Non-pigmented ciliary epithelial cell (primary cell): ENCODE measurements at regions not wholly inside any gene's neighbourhood (a gene's known extent, or its start where the extent isn't known, plus 50 kb on each side); places are given as distances from the start of the nearest gene placed in this dataset.
A peak's percentile ranks its signal among the peaks of the same experiment; 100 is the strongest.
"Not testable (repeated sequence)": the region's sequence is repeated elsewhere in the genome, so short reads cannot be mapped to it uniquely, and the experiment has no call there.

Experiments used
- DNase-seq: peaks from one replicate; pipeline ENCODE4 v3.0.0-alpha.2; 2010; ENCODE audit warnings: low read depth

GRCh38 chr6:132045877-132046276 lies 94.7 kb upstream of the CCN2 start:
- no peak for DNase-seq

GRCh38 chr6:132043148-132043547 lies 92.0 kb upstream of the CCN2 start:
- no peak for DNase-seq

GRCh38 chr6:132041706-132042105 lies 90.5 kb upstream of the CCN2 start:
- DNase-seq, result peak; percentile 56

- DNase-seq, result no peak
Observed at GRCh38 chr6:132028029-132028428, 76.9 kb upstream of the CCN2 start.

GRCh38 chr6:132025468-132025867 lies 74.3 kb upstream of the CCN2 start:
- no peak for DNase-seq

- DNase-seq, result no peak
Observed at GRCh38 chr6:132023490-132023889, 72.3 kb upstream of the CCN2 start.

- no peak for DNase-seq
Observed at GRCh38 chr6:132021552-132022375, 70.6 kb upstream of the CCN2 start.

GRCh38 chr6:132020918-132021317 lies 69.7 kb upstream of the CCN2 start:
- not testable (repeated sequence) for DNase-seq

- no peak for DNase-seq
Observed at GRCh38 chr6:132020138-132020581, 69.0 kb upstream of the CCN2 start.

GRCh38 chr6:132019586-132019985 lies 68.4 kb upstream of the CCN2 start:
- no peak for DNase-seq

- no peak for DNase-seq
Observed at GRCh38 chr6:132017942-132018341, 66.8 kb upstream of the CCN2 start.

- no peak for DNase-seq
Observed at GRCh38 chr6:132016396-132016795, 65.2 kb upstream of the CCN2 start.

GRCh38 chr6:132011582-132011981 lies 60.4 kb upstream of the CCN2 start:
- DNase-seq, result no peak

- DNase-seq, result no peak
Observed at GRCh38 chr6:132009175-132009574, 58.0 kb upstream of the CCN2 start.

- DNase-seq, result no peak
Observed at GRCh38 chr6:132007474-132008190, 56.5 kb upstream of the CCN2 start.

GRCh38 chr6:132005178-132005577 lies 54.0 kb upstream of the CCN2 start:
- no peak for DNase-seq

- no peak for DNase-seq
Observed at GRCh38 chr6:132004668-132005067, 53.5 kb upstream of the CCN2 start.

GRCh38 chr6:132003516-132004178 lies 52.5 kb upstream of the CCN2 start:
- DNase-seq, result no peak
